Endometrial microvascular endothelial cells (primary cell): ENCODE measurements at regions not wholly inside any gene's neighbourhood (a gene's known extent, or its start where the extent isn't known, plus 50 kb on each side); places are given as distances from the start of the nearest gene placed in this dataset.

Experiments used
- in situ Hi-C: cut with HindIII; loops from 2 replicates; pipeline ENCODE4 v1.10.0; 2017; ENCODE audit warnings: low sequenced_read_pairs, low pct_unique_long_range_greater_than_20kb; ENCODE audit errors: inconsistent ontology term

DNA sequence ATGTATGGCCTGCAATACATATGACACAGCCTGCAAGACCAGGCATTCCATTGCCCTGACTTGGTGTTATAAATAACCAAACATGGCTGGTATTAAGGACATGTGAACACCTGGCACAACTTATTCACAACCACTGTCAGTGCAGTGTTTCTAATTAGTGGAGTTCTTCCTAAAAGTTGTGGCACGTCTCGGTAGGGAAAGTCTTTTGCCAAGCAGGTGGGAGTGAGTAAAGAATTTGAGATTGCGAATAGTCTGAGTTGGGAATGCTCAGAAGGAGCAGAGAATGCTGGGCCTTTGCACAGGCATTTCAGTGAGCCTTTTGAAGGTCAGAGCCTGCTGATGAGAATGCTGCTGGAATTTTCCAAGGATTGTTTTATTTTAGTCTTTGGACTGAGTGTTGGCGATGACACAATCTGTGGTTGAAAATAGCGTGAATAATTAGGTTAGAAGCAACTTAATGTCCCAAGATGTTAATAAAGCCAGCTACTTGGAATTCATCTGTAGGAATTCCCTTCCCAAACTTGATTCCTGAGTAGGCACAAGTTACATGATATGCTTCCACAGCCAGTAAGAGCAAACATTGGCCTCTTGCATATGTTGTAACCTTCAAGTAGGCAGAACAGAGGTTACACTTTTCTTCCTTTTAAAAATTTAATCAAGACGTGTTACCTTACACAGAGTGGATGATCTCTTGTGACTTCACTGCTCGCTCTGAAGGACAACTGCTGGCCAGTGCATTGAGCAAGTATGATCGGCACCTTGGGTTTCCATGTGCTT lies 83.6 kb upstream of the PGRMC2 start:
- in situ Hi-C loops: no loop called here

- in situ Hi-C loops: no loop called here
Measured at GRCh38 chr4:128366212-128366611, 78.6 kb upstream of the PGRMC2 start.

DNA sequence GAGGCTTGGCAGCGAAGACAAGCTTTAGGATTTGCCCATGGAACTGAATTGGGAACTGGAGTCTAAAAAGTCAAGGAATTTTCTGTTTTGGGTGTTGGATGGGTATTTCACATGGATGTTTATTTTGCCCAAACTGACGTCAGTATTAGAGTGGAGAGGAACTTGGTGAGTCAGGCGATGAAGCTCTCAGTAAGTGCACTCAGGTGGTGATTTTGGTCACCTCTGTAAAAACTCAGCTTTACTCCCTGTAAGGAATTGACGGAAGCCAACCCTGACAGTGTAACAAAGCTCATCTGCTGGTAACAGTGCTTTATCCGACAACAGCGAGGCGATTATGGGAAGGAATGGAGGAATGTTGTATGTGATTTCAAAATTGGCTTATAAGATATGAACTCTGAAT lies 77.0 kb upstream of the PGRMC2 start:
- in situ Hi-C loops: no loop called here

DNA sequence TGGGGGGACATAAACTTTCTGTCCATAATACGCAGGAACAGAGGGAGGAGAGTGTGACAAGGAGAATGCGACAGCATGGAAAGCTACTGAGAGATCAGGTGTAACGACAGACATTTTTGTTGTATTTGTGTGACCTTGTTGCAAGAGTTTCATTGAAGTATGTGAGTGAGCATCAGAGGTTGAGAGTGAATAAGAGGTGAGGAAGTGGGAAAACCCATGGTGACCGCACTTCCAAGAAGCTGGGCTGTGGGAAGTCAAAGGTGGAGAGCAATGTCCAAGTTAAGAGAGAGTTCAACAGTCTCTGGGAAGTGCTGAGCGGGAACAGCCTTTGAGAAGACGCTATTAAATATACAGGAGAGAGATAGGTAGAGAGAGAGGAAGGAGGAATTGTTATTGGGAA lies 76.4 kb upstream of the PGRMC2 start:
- in situ Hi-C loops: no loop called here

- in situ Hi-C loops: no loop called here
Measured at GRCh38 chr4:128362760-128363159, 75.1 kb upstream of the PGRMC2 start.

- in situ Hi-C loops: no loop called here
Measured at GRCh38 chr4:128359422-128359821, 71.8 kb upstream of the PGRMC2 start.

GRCh38 chr4:128358913-128359279 lies 71.3 kb upstream of the PGRMC2 start:
- in situ Hi-C loops: no loop called here

- in situ Hi-C loops: no loop called here
Measured at GRCh38 chr4:128358231-128358912, 70.8 kb upstream of the PGRMC2 start.

DNA sequence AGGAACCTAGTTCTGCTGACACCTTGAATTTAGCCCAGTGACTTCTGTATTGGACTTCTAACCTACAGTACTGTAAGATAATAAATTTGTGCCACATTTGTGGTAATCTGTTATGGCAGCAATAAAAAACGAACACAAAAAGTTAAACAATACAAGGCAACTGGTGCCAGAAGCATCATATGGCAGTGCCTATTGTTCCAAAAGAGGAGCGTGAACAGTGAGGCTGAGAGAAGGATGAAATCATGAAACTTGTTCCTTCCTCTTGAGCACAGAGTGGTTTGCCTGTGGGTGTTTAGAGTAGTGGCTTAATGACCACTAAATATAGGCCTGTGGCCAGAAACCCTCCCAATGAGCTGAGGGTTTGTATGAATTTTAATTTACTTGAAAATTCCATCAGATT lies 69.7 kb upstream of the PGRMC2 start:
- in situ Hi-C loops: no loop called here

DNA sequence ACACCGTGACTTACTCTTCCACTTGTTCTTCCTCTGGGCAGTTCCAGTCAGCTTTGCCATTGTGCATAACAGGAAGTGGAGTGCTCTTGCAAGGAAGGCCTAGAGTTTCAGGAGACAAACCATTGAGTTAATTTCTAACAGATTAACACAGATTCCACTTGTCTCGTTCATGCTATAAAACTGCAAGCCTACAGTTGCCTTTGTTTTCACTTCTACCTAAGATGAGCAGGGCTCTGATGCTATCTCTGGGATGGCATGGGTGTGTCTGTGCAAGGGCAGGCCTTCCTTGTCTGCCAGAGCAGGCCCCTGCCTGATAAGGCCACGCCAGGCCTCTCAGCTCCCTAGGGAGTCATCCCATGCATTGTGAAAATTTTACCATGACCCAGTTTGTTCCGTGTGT lies 67.7 kb upstream of the PGRMC2 start:
- in situ Hi-C loops: no loop called here

DNA sequence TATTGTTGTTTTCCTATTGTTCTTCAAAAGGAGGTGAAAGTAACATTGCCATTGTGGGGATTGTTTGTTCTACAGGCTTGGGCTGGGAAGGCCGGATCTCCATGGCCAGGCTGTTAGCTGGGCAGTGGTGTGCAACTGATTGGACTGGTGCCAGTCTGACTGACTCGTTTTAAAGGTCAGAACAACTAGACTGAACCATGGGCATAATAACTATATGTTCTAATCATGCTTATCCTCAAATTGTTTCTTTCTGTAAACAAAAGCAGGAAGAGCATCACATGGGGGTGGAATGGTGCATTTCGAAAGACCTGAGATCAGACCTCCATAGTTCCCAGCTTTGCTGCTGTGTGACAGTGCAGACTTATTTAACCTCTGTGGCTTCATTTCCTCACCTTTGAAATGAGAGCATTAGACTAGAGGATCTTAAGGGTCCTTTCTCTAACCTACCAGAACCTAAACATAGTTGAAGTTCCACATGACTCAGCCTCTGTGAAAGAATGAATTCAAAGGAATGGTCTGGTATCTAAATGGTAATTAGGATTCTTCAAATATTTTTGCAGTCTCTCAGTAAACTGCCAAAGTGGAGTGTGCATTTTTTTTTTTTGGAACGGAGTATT lies 66.7 kb upstream of the PGRMC2 start:
- in situ Hi-C loops: no loop called here

GRCh38 chr4:128353791-128354190 lies 66.2 kb upstream of the PGRMC2 start:
- in situ Hi-C loops: no loop called here

GRCh38 chr4:128351502-128351901 lies 63.9 kb upstream of the PGRMC2 start:
- in situ Hi-C loops: no loop called here

- in situ Hi-C loops: no loop called here
Measured at GRCh38 chr4:128350449-128351045, 62.9 kb upstream of the PGRMC2 start.

- in situ Hi-C loops: no loop called here
Measured at GRCh38 chr4:128349921-128350320, 62.3 kb upstream of the PGRMC2 start.

- in situ Hi-C loops: no loop called here
Measured at GRCh38 chr4:128347930-128348660, 60.5 kb upstream of the PGRMC2 start.

GRCh38 chr4:128347175-128347868 lies 59.7 kb upstream of the PGRMC2 start:
- in situ Hi-C loops: no loop called here

- in situ Hi-C loops: no loop called here
Measured at GRCh38 chr4:128346054-128346716, 58.6 kb upstream of the PGRMC2 start.
